Sciatic nerve (tissue), 2 donors: ENCODE measurements at regions not wholly inside any gene's neighbourhood (a gene's known extent, or its start where the extent isn't known, plus 50 kb on each side); places are given as distances from the start of the nearest gene placed in this dataset.
A peak's percentile ranks its signal among the peaks of the same experiment; 100 is the strongest.
"Not testable (repeated sequence)": the region's sequence is repeated elsewhere in the genome, so short reads cannot be mapped to it uniquely, and the experiment has no call there.

Experiments used
- ATAC-seq: fragments of 200-7000 bp; cut with Tn5 transposase; one replicate; pipeline ENCODE4 v1.9.1; 2020; ENCODE audit warnings: mild to moderate bottlenecking, moderate library complexity
- DNase-seq: peaks from one replicate; pipeline ENCODE4 v3.0.0-alpha.2; 2020; ENCODE audit warnings: low spot score
- intact Hi-C: fragments of 100-400 bp; cut with DNase I; formaldehyde crosslinking; loops from one replicate; pipeline ENCODE4 v1.14.2; 2022
- donor health status: DM: no; HTN: no; CAD: no.
- donor health status: DM: no; HTN: no; CAD: no.

DNA sequence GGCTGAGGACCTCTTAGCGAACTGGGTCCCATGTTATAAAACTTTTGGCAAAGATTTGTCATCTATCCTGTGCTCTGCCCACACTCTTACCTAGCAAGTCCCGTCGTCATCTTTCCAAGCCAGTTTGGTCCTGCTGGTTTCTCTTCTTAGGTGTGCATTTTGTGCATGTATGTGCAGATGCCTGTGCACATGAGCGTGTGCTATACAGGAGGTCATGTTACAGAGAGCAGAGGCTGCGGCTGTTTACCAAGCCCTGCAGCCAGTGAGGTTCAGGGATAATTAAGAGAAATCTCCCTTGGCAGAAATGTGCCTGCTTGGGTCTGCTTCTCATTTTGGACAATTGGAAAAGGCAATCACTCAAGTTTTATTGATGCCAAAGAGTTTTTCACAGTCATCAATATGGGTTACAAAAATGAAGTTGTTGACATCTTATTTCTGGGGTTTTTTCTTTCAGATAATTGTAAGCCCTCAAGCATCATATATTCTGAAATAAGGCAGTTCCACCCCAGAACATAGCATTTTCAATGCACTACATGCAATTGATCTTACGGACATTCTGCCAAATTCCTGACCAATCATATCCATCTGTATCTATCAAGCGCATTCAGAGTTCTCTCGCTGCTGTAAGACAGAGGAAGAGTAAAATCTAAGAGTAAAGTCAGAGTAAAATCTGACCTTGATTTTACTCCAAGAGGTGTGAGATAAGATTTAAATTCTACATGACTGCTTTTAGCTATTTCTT is 361.4 kb upstream of the ZNF32 start:
- intact Hi-C loops = no loop called here
- DNase-seq (no peak), ATAC-seq (peak; percentile 31)

DNA sequence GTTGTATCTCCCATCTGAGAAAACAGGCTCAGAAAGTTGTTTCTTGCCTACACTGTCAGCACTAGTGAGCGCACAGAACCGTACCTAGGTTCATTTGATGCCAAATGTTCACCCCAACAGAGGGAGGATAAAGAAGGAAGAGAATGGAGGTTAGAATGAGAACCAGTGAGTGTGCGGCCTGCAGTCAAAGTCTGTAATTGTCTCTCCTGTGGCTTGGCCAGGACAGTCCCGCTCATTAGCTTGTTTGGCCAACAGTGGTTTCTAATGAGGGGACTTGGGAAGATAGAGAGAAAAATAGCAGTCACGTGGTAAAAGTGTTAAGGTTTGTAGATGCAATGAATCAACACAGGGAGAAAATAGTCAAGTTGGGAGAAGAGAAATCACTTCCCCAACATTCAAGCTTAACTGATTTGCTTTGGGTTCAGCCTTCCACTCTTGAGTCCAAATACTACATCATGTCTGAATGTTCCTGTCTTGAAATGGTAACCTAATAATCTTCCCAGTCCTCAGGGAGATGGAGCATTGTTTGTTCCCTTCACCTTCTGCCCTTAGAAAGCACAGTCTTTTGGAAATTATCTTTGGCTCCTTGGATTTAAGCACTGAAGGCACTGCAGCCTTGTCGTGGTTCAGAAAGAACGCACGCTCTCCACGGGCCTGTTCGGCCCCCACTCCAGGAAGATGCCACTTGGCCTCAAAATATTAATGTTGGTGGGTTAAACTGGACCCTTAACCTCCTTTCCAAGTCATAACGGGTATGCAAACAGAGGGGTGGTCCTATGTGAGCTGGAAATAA is 360.4 kb upstream of the ZNF32 start:
- peak; percentile 86 for ATAC-seq
- no peak for DNase-seq
- intact Hi-C loops = no loop called here

DNA sequence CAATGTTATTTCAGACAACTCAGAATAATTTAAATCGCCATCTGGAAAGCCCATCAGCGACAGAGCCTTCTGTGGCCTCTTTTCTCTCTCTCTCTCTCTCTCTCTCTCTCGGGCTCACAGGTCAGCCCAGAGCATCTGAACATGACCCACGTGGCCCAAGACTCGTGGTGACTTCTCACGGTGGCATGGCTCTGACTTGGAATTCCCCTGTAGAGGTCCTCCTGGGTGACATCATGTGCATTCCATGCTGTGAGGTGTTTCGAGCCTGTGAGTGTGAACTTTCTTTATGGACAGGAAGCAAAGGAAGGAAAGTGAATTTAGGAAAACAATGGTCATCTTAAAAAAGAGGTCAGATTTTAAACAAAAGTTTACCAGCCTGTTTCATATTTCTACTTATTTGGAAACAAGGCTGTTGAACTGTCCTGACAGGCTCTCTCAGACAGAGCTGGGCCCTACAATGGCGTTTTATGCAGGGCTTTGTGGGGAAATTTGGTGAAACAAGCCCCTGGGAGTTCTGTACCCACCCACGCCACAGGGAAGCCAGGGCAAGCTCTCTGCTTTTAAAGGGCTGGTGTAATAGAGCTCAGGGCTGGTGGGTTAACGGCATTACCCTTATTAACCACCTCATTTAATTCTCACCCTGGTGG is 359.7 kb upstream of the ZNF32 start:
- DNase-seq (no peak), ATAC-seq (peak; percentile 3)
- intact Hi-C loops = no loop called here

DNA sequence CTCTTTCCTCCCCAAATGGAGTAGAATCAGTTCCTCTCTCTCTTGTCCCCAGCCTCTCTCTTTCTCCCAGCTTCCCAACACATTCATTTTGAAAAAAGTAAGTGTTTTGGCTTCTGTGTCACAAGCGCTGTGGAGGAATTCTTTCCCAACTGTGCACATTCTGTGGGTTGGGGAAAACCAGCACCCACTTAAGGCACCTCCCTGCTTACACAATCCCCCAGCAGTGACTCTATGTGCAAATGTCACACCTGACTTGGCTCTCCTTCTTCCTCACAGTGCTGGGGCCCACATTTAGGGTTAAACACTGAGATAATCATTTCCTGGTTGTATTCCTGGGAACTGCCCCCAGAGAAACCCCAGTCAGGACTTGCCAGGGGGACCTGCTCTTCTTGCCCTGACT is 358.1 kb upstream of the ZNF32 start:
- ATAC-seq (no peak), DNase-seq (no peak)
- intact Hi-C loops = no loop called here

DNA sequence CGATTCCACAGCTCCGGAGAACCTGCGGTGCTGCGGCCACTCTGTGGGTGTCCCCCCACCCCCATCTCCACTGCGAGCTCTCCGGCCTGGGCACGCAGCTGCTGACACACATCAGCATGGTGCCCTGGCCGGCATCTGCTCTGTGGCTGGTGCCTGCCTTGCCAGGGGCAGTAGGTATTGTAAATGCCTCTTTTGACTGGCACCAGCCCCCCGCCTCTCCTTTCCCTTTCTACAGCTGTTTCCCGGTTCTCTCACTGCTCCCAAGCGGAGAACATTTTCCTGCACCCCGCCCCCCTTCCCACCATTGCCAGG is 357.1 kb upstream of the ZNF32 start:
- intact Hi-C loops = no loop called here
- DNase-seq (no peak), ATAC-seq (no peak)

DNA sequence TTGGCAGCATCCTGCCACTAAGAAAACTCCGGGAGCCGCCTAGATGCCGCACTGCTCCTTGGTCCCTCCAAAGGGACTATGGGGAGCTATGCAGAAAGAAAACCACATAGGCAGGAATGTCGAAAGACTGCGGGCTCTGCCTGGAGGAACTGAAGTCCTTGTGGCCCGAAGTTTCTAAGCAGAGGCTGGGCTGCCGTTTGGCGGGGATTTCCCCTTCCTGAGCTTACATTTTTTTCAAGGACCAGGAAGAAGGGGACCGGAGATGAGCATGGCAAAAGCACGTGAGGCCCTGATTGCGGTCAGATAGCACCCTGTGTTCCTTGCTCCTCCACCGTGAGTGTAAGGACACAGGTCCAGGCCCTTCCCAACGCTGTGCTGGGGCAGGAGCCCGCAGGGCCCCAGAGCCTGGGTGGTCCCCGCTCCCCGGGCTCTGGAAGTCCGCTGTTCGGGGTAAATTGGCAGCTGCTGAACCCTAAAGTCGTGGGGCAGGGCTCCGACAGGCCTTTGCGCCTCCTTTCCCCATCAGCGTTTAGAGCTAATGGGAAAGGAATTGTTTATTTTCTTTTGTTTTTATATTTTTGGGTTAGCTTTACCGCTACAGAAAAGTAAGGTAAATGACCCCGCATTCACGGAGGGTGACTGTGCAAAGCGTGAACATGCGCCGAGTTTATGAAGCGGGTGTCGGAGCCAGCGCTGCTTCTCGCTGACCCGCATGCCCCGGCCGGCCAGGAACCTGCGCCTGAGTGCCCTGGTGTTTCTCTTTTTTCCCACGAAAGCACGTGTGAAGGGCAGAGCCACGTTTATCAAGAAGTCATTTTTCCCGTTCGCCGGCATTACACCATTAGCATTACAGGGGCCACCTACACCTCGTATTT is 356.5 kb upstream of the ZNF32 start:
- no peak for DNase-seq
- no peak for ATAC-seq
- intact Hi-C loops = no loop called here

DNA sequence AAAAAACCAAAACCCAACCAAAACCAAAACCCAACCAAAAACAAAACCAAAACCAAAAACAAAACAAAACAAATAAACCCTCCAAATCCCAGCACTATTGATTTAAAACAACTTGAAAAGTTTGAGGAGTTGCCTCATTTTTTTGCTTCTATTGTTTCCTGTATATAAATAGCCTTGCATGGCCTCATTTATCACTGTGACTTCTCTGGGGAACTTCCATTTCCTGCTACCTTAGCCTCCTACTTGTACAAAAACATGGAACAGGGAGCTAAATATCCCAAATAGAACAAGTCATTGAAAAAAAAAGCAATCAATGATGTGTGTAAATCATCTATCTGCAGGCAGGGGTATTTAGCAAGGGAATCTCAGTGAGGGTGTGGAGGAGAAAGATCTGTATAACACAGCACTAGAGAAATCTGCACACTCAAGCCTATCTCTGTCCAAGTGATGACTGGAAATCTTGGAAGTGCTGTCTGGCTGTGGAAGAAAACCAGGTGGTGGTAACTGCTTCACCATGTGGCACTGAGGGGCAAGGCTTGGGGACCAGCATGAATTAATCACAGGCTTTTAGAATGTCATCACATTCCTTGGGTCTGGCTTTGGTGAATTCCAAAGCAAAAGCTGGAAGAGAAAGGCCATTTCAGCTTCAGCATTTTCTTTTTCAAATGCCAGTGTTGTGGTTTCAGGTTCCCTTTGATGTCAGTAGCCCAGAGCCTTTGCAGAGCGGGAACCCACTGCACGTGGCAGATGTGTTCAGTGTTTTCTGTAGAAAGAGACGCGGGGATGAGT is 349.5 kb upstream of the ZNF32 start:
- intact Hi-C loops = no loop called here
- DNase-seq (no peak), ATAC-seq (peak; percentile 50)

DNA sequence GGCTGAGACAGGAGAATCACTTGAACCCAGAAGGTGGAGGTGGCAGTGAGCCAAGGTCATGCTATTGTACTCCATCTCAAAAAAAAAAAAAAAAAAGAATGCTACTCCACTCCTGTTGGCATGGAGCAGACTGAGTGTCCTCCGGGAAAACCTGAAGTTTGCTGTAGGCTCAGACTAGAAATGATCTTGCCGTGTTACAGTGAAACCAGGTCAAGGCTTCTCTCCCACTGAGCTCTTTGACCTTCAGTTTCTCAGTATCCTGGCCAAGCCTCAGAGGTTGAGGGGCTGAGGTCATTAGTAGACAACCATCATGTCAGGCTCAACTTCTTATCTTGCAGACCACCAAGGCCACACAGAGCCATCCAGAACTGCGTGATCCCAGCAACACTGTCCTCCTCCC is 348.6 kb upstream of the ZNF32 start:
- DNase-seq (no peak), ATAC-seq (no peak)
- intact Hi-C loops = no loop called here

DNA sequence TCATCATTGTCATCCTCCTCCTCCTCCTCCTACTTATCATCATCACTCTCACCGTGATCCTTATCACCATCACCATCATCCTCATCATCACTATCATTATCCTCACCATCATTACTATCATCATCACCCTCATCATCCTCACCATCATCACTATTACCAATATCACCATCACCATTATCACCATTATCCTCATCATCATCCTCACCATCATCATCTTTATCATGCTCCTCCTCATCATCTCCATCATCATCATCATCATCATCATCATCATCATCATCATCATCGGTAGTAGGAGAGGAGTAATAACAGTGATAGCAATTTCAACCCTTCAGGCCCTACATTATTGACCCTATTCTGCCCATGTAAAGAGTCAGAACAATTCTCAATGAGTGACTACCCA is 345.9 kb upstream of the ZNF32 start:
- no peak for ATAC-seq
- DNase-seq = no peak
- intact Hi-C loops = no loop called here

DNA sequence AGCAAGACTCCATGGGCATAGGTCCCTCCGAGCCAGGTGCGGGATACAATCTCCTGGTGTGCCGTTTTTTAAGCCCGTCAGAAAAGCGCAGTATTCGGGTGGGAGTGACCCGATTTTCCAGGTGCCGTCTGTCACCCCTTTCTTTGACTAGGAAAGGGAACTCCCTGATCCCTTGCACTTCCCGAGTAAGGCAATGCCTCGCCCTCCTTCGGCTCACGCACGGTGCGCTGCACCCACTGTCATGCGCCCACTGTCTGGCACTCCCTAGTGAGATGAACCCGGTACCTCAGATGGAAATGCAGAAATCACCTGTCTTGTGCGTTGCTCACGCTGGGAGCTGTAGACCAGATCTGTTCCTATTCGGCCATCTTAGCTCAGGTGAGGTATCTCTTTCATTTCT is 344.1 kb upstream of the ZNF32 start:
- intact Hi-C loops, DNase-seq: not testable (repeated sequence)

DNA sequence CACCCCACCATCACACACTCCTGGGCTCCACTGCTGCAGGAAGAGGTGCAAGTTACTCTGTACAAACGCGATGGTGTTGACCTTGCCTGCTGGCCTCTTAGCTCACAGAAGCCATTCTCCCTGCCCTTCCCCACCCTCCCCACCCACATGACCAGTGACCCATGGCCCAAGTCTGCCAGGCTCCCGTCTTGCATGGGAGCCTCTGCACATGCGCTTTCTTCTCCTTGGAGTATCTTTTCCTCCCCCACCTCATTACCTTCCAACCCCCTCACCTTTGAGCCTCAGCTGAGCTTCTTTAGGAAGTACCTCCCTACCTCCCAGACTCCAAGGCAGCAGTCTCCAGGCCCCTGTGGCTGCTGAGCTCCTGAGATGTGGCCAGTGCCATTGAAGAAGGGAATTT is 337.7 kb upstream of the ZNF32 start:
- DNase-seq (no peak), ATAC-seq (no peak)
- intact Hi-C loops = no loop called here

More for the DNA sequence above, 344.1 kb upstream of the ZNF32 start:
- ATAC-seq = not testable (repeated sequence)

DNA sequence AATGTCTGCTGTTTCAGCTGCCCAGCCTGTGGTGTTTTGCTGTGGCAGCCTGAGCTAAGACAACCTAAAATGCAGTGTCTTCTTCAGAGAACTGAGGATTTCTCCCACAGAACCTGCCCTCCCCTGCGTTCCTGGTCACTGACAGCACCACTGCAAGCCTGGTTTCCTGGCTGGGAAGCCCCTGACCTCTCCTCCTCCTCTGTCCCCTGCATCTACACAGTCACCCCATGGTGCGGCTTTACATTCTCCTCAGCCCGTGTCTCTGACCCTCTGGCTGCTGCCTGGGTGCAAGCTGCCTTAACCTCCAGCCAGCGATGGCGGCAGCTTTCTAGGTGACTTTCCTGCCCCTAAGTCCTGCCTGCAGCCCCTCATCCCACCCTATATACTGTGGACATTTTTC is 337.3 kb upstream of the ZNF32 start:
- DNase-seq = no peak
- ATAC-seq = no peak
- intact Hi-C loops = no loop called here

DNA sequence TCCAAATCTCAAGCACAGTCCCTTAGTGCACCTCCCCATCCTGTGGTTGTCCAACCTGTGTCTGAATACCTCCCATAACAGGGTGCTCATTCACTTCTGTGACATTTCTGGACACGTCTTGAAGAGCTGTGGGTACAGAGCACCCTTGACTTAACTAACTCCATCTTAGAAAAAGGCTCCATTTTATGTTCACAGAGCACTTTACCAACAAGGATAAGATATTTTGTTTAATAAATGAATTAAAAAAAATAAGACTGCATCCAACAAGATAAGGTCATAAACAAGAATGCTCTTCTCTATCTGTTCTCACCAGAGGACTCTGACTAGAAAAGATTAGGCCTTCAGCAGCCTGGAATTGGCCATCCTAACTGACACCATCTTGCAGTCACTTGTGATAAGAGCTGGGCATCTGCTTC is 335.2 kb upstream of the ZNF32 start:
- intact Hi-C loops = no loop called here
- ATAC-seq = no peak
- DNase-seq = no peak

DNA sequence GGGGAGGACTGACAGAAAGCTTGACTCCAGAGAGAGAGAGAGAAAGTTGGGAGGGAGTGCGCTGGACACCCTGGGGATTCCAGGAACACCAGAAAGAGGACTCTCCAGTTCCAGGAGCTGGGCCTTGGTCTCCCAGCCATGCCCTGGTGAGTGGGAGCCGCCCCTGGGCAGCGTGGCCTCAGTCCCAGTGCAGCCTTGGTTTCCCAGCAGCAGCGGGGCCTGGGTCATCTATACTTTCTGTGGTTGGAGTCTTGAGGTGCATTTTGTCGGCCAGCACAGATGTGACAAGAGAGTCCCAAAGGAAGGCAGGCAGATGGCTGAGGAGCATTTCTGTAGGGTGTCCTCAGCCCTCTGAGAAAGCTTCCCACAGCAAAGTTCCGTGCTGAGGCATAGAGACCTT is 334.7 kb upstream of the ZNF32 start:
- intact Hi-C loops = no loop called here
- ATAC-seq (no peak), DNase-seq (no peak)

DNA sequence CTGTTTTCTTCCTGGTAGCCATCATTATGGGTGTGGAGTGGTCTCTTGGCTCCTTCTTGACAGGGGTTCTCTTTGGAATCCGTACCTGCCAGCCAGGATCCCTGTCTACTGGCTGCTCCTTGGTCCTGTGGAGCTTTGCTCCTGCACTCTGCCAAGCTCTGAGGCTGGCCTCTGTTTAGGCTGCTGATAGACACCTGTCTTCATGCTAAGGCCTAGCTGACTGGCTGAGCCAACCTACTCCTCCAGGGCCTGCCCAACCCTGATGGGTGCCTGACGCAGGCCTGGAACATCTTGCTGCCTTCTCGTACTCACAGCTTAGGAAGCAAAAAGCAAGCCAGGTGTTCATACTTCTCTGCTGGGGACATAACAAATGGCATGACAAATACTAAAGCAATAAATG is 333.6 kb upstream of the ZNF32 start:
- ATAC-seq (no peak), DNase-seq (no peak)

DNA sequence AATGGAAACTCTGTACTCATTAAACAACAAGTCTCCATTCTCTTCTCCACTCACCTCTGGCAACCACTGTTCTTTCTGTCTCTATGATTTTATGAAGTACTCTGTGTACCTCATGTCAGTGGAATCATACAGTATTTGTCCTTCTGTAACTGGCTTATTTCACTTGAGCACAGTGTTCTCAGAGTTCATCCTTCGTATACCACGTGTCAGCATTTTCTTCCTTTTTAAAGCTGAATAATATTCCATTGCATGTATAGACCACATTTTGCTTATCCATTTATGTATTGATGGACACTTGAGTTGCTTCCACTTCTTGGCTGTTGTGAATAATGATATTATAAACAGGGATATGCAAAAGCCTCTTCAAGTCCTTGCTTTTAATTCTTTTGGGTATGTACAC is 333.0 kb upstream of the ZNF32 start:
- intact Hi-C loops = no loop called here
- DNase-seq = no peak
- no peak for ATAC-seq

More for the DNA sequence above, 333.6 kb upstream of the ZNF32 start:
- intact Hi-C loops = no loop called here

DNA sequence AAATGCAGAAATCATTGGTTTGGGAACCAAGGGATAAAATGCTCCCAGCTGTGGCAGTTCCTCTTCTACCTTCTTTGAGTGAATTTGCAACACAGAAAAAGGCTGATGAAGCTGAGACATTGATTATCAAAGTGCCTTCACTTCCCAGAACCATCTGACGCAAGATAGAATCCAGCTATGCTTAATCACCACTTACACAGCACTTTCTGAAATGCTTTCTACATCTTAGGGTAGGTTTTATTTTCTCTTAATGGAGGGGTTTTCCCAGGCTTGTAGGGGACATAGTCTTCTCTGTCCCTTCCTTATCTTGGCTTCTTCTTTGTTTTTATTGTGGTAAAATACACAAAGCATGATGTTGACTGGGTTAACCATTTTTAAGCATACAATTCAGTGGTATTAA is 332.6 kb upstream of the ZNF32 start:
- no peak for ATAC-seq
- no peak for DNase-seq
- intact Hi-C loops = no loop called here

DNA sequence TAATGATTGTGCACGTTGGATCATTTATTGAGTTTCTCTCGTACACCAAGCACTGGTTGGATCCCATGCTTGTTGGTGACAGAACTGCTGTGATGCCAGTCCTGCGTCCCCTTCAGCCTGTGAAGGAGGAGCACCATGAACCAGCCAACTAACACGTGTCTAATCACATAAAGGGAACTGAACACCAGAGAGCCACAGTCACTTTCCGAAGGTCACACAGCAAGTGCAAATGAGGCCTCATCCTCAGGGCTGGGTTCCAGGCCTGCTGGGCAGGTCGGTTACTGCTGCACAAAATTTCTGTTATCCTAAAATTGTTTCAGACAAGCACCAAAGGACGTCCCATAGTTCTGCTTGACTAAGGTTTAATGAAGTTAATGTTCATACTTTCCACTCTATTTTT is 332.0 kb upstream of the ZNF32 start:
- ATAC-seq = no peak
- intact Hi-C loops = no loop called here

DNA sequence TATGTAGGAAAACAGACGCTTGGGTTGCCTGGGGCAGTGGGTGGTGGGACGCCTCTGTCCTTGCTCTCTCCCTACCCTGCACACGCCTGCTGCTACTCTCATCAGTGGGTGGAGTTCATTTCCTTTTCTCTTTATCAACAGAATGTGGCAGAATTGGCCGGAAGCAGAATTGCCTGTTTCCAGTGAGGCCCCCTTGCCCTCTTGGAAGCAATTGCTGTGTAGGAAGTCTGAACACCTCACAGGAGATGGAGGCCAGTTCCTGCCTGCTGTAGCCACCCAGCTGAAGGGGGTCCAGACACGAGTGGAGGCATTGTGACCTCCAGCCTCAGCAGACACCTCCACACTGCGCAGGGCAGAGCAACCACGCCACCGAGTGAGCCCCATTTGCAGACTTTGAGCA is 331.6 kb upstream of the ZNF32 start:
- ATAC-seq (no peak), DNase-seq (no peak)
- intact Hi-C loops = no loop called here

More for the DNA sequence above, 332.0 kb upstream of the ZNF32 start:
- DNase-seq = no peak
